H7 (cell line): ENCODE measurements at regions not wholly inside any gene's neighbourhood (a gene's known extent, or its start where the extent isn't known, plus 50 kb on each side); places are given as distances from the start of the nearest gene placed in this dataset.

Experiments
- DNase-seq: peaks from one replicate; pipeline ENCODE4 v3.0.0; 2012
- H3K27me3 ChIP-seq: 2 replicates; pipeline ENCODE4 v1.6.0; 2011; ENCODE audit warnings: mild to moderate bottlenecking, low read length; ENCODE audit not compliant: control insufficient read depth, insufficient read depth
- H3K36me3 ChIP-seq: replicated peaks from 2 replicates; pipeline ENCODE4 v1.5.1; 2011; ENCODE audit warnings: low read length; ENCODE audit not compliant: control insufficient read depth, insufficient read depth
- H3K4me3 ChIP-seq: 2 replicates; pipeline ENCODE4 v1.5.1; 2011; ENCODE audit warnings: low read depth, mild to moderate bottlenecking, control low read depth, low read length, moderate library complexity; ENCODE audit not compliant: insufficient read depth

GRCh38 chr6:113741651-113742050 is 115.5 kb upstream of the MARCKS start:
- no peak overlapping the region for H3K4me3 ChIP-seq
- H3K27me3 ChIP-seq, result no peaks in the 10 kb centered on the region
- H3K36me3 ChIP-seq, result no peaks in the 10 kb centered on the region
- DNase-seq, result no peak

- DNase-seq, result no peak
- no peaks in the 10 kb centered on the region for H3K27me3 ChIP-seq
- H3K36me3 ChIP-seq, result no peaks in the 10 kb centered on the region
- no peak overlapping the region for H3K4me3 ChIP-seq
Observed at GRCh38 chr6:113742342-113742741, 114.8 kb upstream of the MARCKS start.

- Histone ChIP-seq H3K27me3 (no peaks in the 10 kb centered on the region), H3K36me3 (no peaks in the 10 kb centered on the region), H3K4me3 (no peak overlapping the region)
- DNase-seq, result no peak
Observed at GRCh38 chr6:113744861-113745260, 112.3 kb upstream of the MARCKS start.

GRCh38 chr6:113750151-113750855 is 106.8 kb upstream of the MARCKS start:
- DNase-seq, result no peak
- no peaks in the 10 kb centered on the region for H3K27me3 ChIP-seq

GRCh38 chr6:113754291-113754690 is 102.9 kb upstream of the MARCKS start:
- H3K4me3 ChIP-seq, result no peak overlapping the region
- DNase-seq, result no peak
- H3K36me3 ChIP-seq, result no peaks in the 10 kb centered on the region
- H3K27me3 ChIP-seq, result no peaks in the 10 kb centered on the region

More at GRCh38 chr6:113750151-113750855, 106.8 kb upstream of the MARCKS start:
- Histone ChIP-seq H3K36me3 (no peaks in the 10 kb centered on the region), H3K4me3 (no peak overlapping the region)

GRCh38 chr6:113755449-113756289 is 101.5 kb upstream of the MARCKS start:
- H3K27me3 ChIP-seq, result no peaks in the 10 kb centered on the region
- DNase-seq, result no peak
- H3K4me3 ChIP-seq, result no peak overlapping the region
- H3K36me3 ChIP-seq, result no peaks in the 10 kb centered on the region

- no peak overlapping the region for H3K4me3 ChIP-seq
- DNase-seq, result no peak
- no peaks in the 10 kb centered on the region for H3K36me3 ChIP-seq
- no peaks in the 10 kb centered on the region for H3K27me3 ChIP-seq
Observed at GRCh38 chr6:113756290-113756665, 100.9 kb upstream of the MARCKS start.

GRCh38 chr6:113758214-113758613 is 98.9 kb upstream of the MARCKS start:
- Histone ChIP-seq H3K27me3 (no peaks in the 10 kb centered on the region), H3K36me3 (no peaks in the 10 kb centered on the region)
- DNase-seq, result no peak

GRCh38 chr6:113758826-113759574 is 98.1 kb upstream of the MARCKS start:
- Histone ChIP-seq H3K27me3 (no peaks in the 10 kb centered on the region), H3K4me3 (no peak overlapping the region), H3K36me3 (no peaks in the 10 kb centered on the region)
- DNase-seq, result no peak

More at GRCh38 chr6:113758214-113758613, 98.9 kb upstream of the MARCKS start:
- H3K4me3 ChIP-seq, result no peak overlapping the region

GRCh38 chr6:113762641-113763040 is 94.5 kb upstream of the MARCKS start:
- no peak overlapping the region for H3K4me3 ChIP-seq
- H3K36me3 ChIP-seq, result no peaks in the 10 kb centered on the region
- no peak for DNase-seq
- no peaks in the 10 kb centered on the region for H3K27me3 ChIP-seq

- DNase-seq, result no peak
- H3K36me3 ChIP-seq, result no peaks in the 10 kb centered on the region
- H3K4me3 ChIP-seq, result no peak overlapping the region
- no peaks in the 10 kb centered on the region for H3K27me3 ChIP-seq
Observed at GRCh38 chr6:113763311-113763766, 93.8 kb upstream of the MARCKS start.

GRCh38 chr6:113763876-113764275 is 93.3 kb upstream of the MARCKS start:
- Histone ChIP-seq H3K27me3 (no peaks in the 10 kb centered on the region), H3K4me3 (no peak overlapping the region), H3K36me3 (no peaks in the 10 kb centered on the region)
- DNase-seq, result no peak

- H3K4me3 ChIP-seq, result no peak overlapping the region
- no peaks in the 10 kb centered on the region; the same call in 1 of the 2 replicates for H3K27me3 ChIP-seq
- H3K36me3 ChIP-seq, result no peaks in the 10 kb centered on the region
- no peak for DNase-seq
Observed at GRCh38 chr6:113765909-113766308, 91.2 kb upstream of the MARCKS start.

GRCh38 chr6:113767985-113768384 is 89.2 kb upstream of the MARCKS start:
- Histone ChIP-seq H3K4me3 (no peak overlapping the region), H3K36me3 (no peaks in the 10 kb centered on the region), H3K27me3 (no peaks in the 10 kb centered on the region; the same call in 1 of the 2 replicates)
- DNase-seq, result no peak
